ENCODE measurements at regions not wholly inside any gene's neighbourhood (a gene's known extent, or its start where the extent isn't known, plus 50 kb on each side); places are given as distances from the start of the nearest gene placed in this dataset.

GRCh38 chr4:128483816-128484215 is 196.2 kb upstream of the PGRMC2 start:
- Mint-ChIP-seq H3K27ac (no peak overlapping the region), H3K9me3 (no peaks in the 10 kb centered on the region), H3K4me3 (no peak overlapping the region), H3K27me3 (ENCODE audit: insufficient read depth) (0 out of 2 replicates have a peak, but pooled peaks cover 3% of the 10 kb centered on the region), H3K36me3 (ENCODE audit: low read depth) (no peaks in the 10 kb centered on the region), H3K4me1 (ENCODE audit: low read depth) (peaks cover 7% of the 10 kb centered on the region)
- TF ChIP-seq, protein P1, sequence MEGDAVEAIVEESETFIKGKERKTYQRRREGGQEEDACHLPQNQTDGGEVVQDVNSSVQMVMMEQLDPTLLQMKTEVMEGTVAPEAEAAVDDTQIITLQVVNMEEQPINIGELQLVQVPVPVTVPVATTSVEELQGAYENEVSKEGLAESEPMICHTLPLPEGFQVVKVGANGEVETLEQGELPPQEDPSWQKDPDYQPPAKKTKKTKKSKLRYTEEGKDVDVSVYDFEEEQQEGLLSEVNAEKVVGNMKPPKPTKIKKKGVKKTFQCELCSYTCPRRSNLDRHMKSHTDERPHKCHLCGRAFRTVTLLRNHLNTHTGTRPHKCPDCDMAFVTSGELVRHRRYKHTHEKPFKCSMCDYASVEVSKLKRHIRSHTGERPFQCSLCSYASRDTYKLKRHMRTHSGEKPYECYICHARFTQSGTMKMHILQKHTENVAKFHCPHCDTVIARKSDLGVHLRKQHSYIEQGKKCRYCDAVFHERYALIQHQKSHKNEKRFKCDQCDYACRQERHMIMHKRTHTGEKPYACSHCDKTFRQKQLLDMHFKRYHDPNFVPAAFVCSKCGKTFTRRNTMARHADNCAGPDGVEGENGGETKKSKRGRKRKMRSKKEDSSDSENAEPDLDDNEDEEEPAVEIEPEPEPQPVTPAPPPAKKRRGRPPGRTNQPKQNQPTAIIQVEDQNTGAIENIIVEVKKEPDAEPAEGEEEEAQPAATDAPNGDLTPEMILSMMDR (IDR thresholded peaks at IDR 0.05), result no peak
- DNase-seq, result no peak

- Mint-ChIP-seq H3K27me3 (ENCODE audit: insufficient read depth) (0 out of 2 replicates have a peak, but pooled peaks cover 3% of the 10 kb centered on the region), H3K4me3 (no peak overlapping the region), H3K27ac (no peak overlapping the region), H3K4me1 (ENCODE audit: low read depth) (peaks cover 7% of the 10 kb centered on the region), H3K9me3 (no peaks in the 10 kb centered on the region), H3K36me3 (ENCODE audit: low read depth) (no peaks in the 10 kb centered on the region)
- TF ChIP-seq, protein P1 (IDR thresholded peaks at IDR 0.05), result no peak
- DNase-seq, result no peak
Measured at GRCh38 chr4:128483041-128483440, 195.4 kb upstream of the PGRMC2 start.

DNA sequence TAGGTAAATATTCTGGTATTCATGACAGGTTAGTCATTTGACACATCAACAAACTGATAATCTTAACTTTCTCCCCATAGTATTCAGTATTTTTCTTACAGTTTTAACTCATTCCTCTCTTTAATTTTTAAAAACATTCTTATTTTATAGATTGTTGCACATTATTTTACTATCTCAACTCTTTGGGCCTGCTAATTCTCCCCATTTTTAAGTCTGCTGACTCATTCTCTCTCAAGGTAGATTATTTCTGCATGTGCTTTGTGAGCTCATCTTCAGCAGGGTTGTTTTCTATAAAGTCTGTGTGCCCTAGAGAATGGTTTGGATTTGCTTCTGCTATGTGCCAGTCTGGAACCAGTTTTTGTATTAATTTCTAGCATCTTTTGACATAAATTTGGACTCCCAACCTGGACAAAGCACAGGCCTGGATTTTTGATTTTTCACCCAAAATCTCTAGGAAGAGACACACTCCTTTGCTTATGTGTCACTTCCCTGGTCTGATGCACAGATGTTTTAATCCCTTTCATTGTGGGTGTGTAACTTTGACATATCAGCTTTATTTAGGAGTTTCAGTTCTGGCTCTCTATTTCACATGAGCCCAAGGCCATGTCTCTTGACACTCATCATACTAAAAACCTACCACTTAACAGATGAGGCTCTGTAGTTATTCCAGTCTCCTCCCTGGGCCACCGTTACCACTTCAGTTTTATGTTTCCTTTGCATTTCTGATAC is 194.3 kb upstream of the PGRMC2 start:
- no peak overlapping the region for H3K27ac Mint-ChIP-seq

GRCh38 chr4:128480945-128481344 is 193.3 kb upstream of the PGRMC2 start:
- no peaks in the 10 kb centered on the region for H3K36me3 Mint-ChIP-seq (ENCODE audit: low read depth)
- DNase-seq, result no peak
- no peaks in the 10 kb centered on the region for H3K9me3 Mint-ChIP-seq
- no peak overlapping the region for H3K4me3 Mint-ChIP-seq
- peaks cover 7% of the 10 kb centered on the region for H3K4me1 Mint-ChIP-seq (ENCODE audit: low read depth)
- H3K27ac Mint-ChIP-seq, result no peak overlapping the region
- TF ChIP-seq, protein P1 (IDR thresholded peaks at IDR 0.05), result no peak
- H3K27me3 Mint-ChIP-seq (ENCODE audit: insufficient read depth), result no peaks in the 10 kb centered on the region

More for the DNA sequence above, 194.3 kb upstream of the PGRMC2 start:
- H3K9me3 Mint-ChIP-seq, result no peaks in the 10 kb centered on the region
- no peak for DNase-seq
- peaks cover 7% of the 10 kb centered on the region for H3K4me1 Mint-ChIP-seq (ENCODE audit: low read depth)
- H3K36me3 Mint-ChIP-seq (ENCODE audit: low read depth), result no peaks in the 10 kb centered on the region
- H3K4me3 Mint-ChIP-seq, result no peak overlapping the region
- H3K27me3 Mint-ChIP-seq (ENCODE audit: insufficient read depth), result no peaks in the 10 kb centered on the region
- TF ChIP-seq, protein P1 (IDR thresholded peaks at IDR 0.05), result no peak

- Mint-ChIP-seq H3K36me3 (ENCODE audit: low read depth) (peaks cover 6% of the 10 kb centered on the region), H3K4me3 (no peak overlapping the region), H3K27me3 (ENCODE audit: insufficient read depth) (peaks cover 2% of the 10 kb centered on the region), H3K9me3 (peaks cover 4% of the 10 kb centered on the region; the same call in 1 of the 2 replicates), H3K27ac (no peak overlapping the region), H3K4me1 (ENCODE audit: low read depth) (no peaks in the 10 kb centered on the region)
- no peak for DNase-seq
- TF ChIP-seq, protein P1 (IDR thresholded peaks at IDR 0.05), result no peak
Measured at GRCh38 chr4:128477540-128477939, 189.9 kb upstream of the PGRMC2 start.

Measured in HFFc6 (cell line).